ENCODE measurements at regions not wholly inside any gene's neighbourhood (a gene's known extent, or its start where the extent isn't known, plus 50 kb on each side); places are given as distances from the start of the nearest gene placed in this dataset.
A peak's percentile ranks its signal among the peaks of the same experiment; 100 is the strongest.

GRCh38 chr12:31206038-31206670, 119.8 kb downstream of the SINHCAF start:
- H3K9me3 Mint-ChIP-seq = no peaks in the 10 kb centered on the region
- DNase-seq (no peak), ATAC-seq (no peak)
- no peak overlapping the region for H3K27ac Mint-ChIP-seq
- H3K36me3 Mint-ChIP-seq (ENCODE audit: low read depth) = no peaks in the 10 kb centered on the region
- H3K27me3 Mint-ChIP-seq = peaks cover 12% of the 10 kb centered on the region
- no peak overlapping the region for H3K4me3 Mint-ChIP-seq
- H3K4me1 Mint-ChIP-seq = peaks cover 13% of the 10 kb centered on the region

GRCh38 chr12:31207799-31208465, 118.0 kb downstream of the SINHCAF start:
- Mint-ChIP-seq H3K36me3 (ENCODE audit: low read depth) (no peaks in the 10 kb centered on the region), H3K27me3 (peaks cover 3% of the 10 kb centered on the region), H3K4me1 (peaks cover 13% of the 10 kb centered on the region), H3K9me3 (no peaks in the 10 kb centered on the region), H3K4me3 (no peak overlapping the region), H3K27ac (no peak overlapping the region)
- ATAC-seq (no peak), DNase-seq (no peak)

- H3K27ac Mint-ChIP-seq = no peak overlapping the region
- H3K4me1 Mint-ChIP-seq = peaks cover 3% of the 10 kb centered on the region
- H3K27me3 Mint-ChIP-seq = no peaks in the 10 kb centered on the region
- ATAC-seq (no peak), DNase-seq (no peak)
- no peak overlapping the region for H3K4me3 Mint-ChIP-seq
- H3K36me3 Mint-ChIP-seq (ENCODE audit: low read depth) = no peaks in the 10 kb centered on the region
- H3K9me3 Mint-ChIP-seq = no peaks in the 10 kb centered on the region
Measured at GRCh38 chr12:31210104-31210503, 115.8 kb downstream of the SINHCAF start.

GRCh38 chr12:31210541-31210940, 115.4 kb downstream of the SINHCAF start:
- no peaks in the 10 kb centered on the region for H3K27me3 Mint-ChIP-seq

GRCh38 chr12:31214626-31215517, 111.1 kb downstream of the SINHCAF start:
- Mint-ChIP-seq H3K4me1 (no peaks in the 10 kb centered on the region), H3K36me3 (ENCODE audit: low read depth) (no peaks in the 10 kb centered on the region), H3K27me3 (peaks cover 8% of the 10 kb centered on the region), H3K4me3 (no peak overlapping the region), H3K9me3 (no peaks in the 10 kb centered on the region), H3K27ac (no peak overlapping the region)
- ATAC-seq = no peak
- no peak for DNase-seq

More at GRCh38 chr12:31210541-31210940, 115.4 kb downstream of the SINHCAF start:
- H3K36me3 Mint-ChIP-seq (ENCODE audit: low read depth) = no peaks in the 10 kb centered on the region
- no peak for ATAC-seq
- no peak for DNase-seq
- H3K27ac Mint-ChIP-seq = no peak overlapping the region
- no peak overlapping the region for H3K4me3 Mint-ChIP-seq
- H3K4me1 Mint-ChIP-seq = peaks cover 2% of the 10 kb centered on the region
- H3K9me3 Mint-ChIP-seq = no peaks in the 10 kb centered on the region

- Mint-ChIP-seq H3K4me3 (no peak overlapping the region), H3K27me3 (peaks cover 8% of the 10 kb centered on the region), H3K9me3 (no peaks in the 10 kb centered on the region), H3K4me1 (no peaks in the 10 kb centered on the region), H3K36me3 (ENCODE audit: low read depth) (no peaks in the 10 kb centered on the region), H3K27ac (no peak overlapping the region)
- DNase-seq (no peak), ATAC-seq (peak; percentile 15)
Measured at GRCh38 chr12:31215518-31216232, 110.3 kb downstream of the SINHCAF start.

GRCh38 chr12:31216479-31216878, 109.5 kb downstream of the SINHCAF start:
- ATAC-seq (no peak), DNase-seq (no peak)
- Mint-ChIP-seq H3K9me3 (no peaks in the 10 kb centered on the region), H3K27ac (no peak overlapping the region), H3K36me3 (ENCODE audit: low read depth) (no peaks in the 10 kb centered on the region), H3K4me1 (no peaks in the 10 kb centered on the region), H3K27me3 (peaks cover 8% of the 10 kb centered on the region), H3K4me3 (no peak overlapping the region)

GRCh38 chr12:31217356-31218130, 108.4 kb downstream of the SINHCAF start:
- ATAC-seq (no peak), DNase-seq (no peak)
- H3K4me3 Mint-ChIP-seq = no peak overlapping the region
- H3K27me3 Mint-ChIP-seq = peaks cover 8% of the 10 kb centered on the region
- H3K4me1 Mint-ChIP-seq = no peaks in the 10 kb centered on the region
- no peak overlapping the region for H3K27ac Mint-ChIP-seq
- no peaks in the 10 kb centered on the region for H3K9me3 Mint-ChIP-seq
- no peaks in the 10 kb centered on the region for H3K36me3 Mint-ChIP-seq (ENCODE audit: low read depth)

- no peaks in the 10 kb centered on the region for H3K4me1 Mint-ChIP-seq
- ATAC-seq = no peak
- no peak for DNase-seq
- no peaks in the 10 kb centered on the region for H3K36me3 Mint-ChIP-seq (ENCODE audit: low read depth)
- no peak overlapping the region for H3K4me3 Mint-ChIP-seq
- peaks cover 8% of the 10 kb centered on the region for H3K27me3 Mint-ChIP-seq
- H3K9me3 Mint-ChIP-seq = no peaks in the 10 kb centered on the region
- no peak overlapping the region for H3K27ac Mint-ChIP-seq
Measured at GRCh38 chr12:31218203-31219025, 107.5 kb downstream of the SINHCAF start.

GRCh38 chr12:31219521-31219920, 106.4 kb downstream of the SINHCAF start:
- H3K36me3 Mint-ChIP-seq (ENCODE audit: low read depth) = no peaks in the 10 kb centered on the region
- H3K4me1 Mint-ChIP-seq = no peaks in the 10 kb centered on the region
- H3K9me3 Mint-ChIP-seq = no peaks in the 10 kb centered on the region
- H3K27ac Mint-ChIP-seq = no peak overlapping the region
- H3K4me3 Mint-ChIP-seq = no peak overlapping the region
- no peak for DNase-seq
- H3K27me3 Mint-ChIP-seq = peaks cover 8% of the 10 kb centered on the region
- ATAC-seq = no peak

- Mint-ChIP-seq H3K36me3 (ENCODE audit: low read depth) (no peaks in the 10 kb centered on the region), H3K27ac (no peak overlapping the region), H3K4me3 (no peak overlapping the region), H3K4me1 (no peaks in the 10 kb centered on the region), H3K9me3 (no peaks in the 10 kb centered on the region), H3K27me3 (peaks cover 8% of the 10 kb centered on the region)
- ATAC-seq (no peak), DNase-seq (no peak)
Measured at GRCh38 chr12:31220061-31220460, 105.9 kb downstream of the SINHCAF start.

GRCh38 chr12:31220633-31221550, 105.1 kb downstream of the SINHCAF start:
- Mint-ChIP-seq H3K4me1 (no peaks in the 10 kb centered on the region), H3K4me3 (no peak overlapping the region), H3K36me3 (ENCODE audit: low read depth) (no peaks in the 10 kb centered on the region), H3K9me3 (no peaks in the 10 kb centered on the region), H3K27ac (no peak overlapping the region), H3K27me3 (peaks cover 8% of the 10 kb centered on the region)
- ATAC-seq = no peak
- DNase-seq = no peak

Data from activated naive CD8-positive, alpha-beta T cell treated with anti-CD3 and anti-CD28 coated beads, Interleukin-2, amount 50 U/mL, for 24 hours (primary cell).